NB4 (cell line): ENCODE measurements at regions not wholly inside any gene's neighbourhood (a gene's known extent, or its start where the extent isn't known, plus 50 kb on each side); places are given as distances from the start of the nearest gene placed in this dataset.
A peak's percentile ranks its signal among the peaks of the same experiment; 100 is the strongest.

Experiments
- DNase-seq: peaks from one replicate; pipeline ENCODE4 v3.0.0; 2010; ENCODE audit warnings: low read depth
- H3K4me3 ChIP-seq: one replicate; pipeline ENCODE4 v1.5.1; 2011; ENCODE audit warnings: mild to moderate bottlenecking, low read depth, low read length, moderate library complexity
- MYC ChIP-seq: IDR thresholded peaks from 2 replicates; pipeline ENCODE4 v1.6.1; 2011; ENCODE audit warnings: low read depth, low read length
- POLR2A ChIP-seq: IDR thresholded peaks from 2 replicates; pipeline ENCODE4 v1.6.1; 2011; ENCODE audit warnings: mild to moderate bottlenecking; ENCODE audit not compliant: insufficient read length; ENCODE audit errors: extremely low read depth
- TF ChIP-seq, protein P1 (sequence below): IDR thresholded peaks from one replicate; pipeline ENCODE4 v1.5.1; 2012; ENCODE audit warnings: low read depth, low read length
- TF ChIP-seq, protein P2 (sequence below): IDR thresholded peaks from 2 replicates; pipeline ENCODE4 v1.6.1; 2011; ENCODE audit warnings: low read depth, low read length

DNA sequence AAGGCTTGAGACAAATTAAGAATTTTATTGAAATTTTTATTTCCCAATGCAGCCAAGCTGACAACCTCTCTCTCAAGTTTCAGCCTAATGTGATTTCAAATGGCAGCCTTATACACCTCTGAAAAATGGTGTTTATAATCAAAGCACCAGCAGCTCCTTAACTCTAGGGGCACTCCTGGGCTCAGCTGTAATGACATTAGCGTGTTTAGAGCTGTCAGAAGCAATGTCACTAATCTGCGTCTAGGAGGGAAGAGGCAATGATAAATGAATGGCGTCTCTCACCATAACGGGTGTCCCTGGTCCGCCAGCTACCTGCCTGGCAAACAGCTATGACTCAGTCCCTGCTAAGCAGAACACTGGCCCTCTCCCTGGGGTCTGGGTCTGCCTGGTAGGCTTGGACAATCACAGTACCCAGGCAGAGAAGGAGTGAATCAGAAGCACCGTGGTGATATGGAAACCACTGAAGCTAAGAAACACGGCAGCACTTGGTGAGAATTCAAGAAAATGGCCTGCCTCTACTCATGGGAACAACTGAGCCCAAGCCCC, 131.8 kb upstream of the VSTM2B start:
- DNase-seq: no peak
- no peak for TF ChIP-seq MYC
- TF ChIP-seq, protein P1, sequence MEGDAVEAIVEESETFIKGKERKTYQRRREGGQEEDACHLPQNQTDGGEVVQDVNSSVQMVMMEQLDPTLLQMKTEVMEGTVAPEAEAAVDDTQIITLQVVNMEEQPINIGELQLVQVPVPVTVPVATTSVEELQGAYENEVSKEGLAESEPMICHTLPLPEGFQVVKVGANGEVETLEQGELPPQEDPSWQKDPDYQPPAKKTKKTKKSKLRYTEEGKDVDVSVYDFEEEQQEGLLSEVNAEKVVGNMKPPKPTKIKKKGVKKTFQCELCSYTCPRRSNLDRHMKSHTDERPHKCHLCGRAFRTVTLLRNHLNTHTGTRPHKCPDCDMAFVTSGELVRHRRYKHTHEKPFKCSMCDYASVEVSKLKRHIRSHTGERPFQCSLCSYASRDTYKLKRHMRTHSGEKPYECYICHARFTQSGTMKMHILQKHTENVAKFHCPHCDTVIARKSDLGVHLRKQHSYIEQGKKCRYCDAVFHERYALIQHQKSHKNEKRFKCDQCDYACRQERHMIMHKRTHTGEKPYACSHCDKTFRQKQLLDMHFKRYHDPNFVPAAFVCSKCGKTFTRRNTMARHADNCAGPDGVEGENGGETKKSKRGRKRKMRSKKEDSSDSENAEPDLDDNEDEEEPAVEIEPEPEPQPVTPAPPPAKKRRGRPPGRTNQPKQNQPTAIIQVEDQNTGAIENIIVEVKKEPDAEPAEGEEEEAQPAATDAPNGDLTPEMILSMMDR: no peak
- H3K4me3 ChIP-seq: no peak overlapping the region

DNA sequence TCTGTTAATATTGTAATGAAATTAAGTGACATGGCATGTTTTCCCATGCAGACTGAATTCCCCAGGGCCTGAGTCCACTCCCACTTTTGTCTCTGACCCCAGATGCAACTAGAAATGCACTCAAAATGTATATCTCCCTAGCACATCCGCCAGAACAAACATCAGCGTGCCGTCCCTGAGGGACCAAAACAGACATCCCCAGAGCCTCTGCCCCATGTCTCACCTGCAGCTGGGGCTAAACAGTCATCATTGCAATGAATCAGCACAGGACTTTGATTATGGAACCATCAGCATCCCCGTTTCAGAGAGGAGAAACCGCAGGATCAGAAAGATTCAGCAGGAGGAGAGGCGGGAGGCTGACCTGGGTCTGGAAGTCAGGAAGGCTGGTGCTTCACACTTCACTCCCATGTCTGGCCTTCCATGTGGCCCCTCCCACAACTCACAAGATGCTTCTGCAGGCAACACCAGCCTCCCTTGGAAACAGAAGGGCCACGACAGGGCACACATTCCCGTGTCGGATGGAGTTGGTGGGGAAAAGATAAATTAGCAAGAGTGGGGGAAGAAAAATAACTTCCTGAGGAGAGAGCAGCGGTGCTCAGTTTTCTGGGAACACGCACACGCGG, 130.6 kb upstream of the VSTM2B start:
- no peak for DNase-seq
- TF ChIP-seq, protein P1: no peak
- no peak for TF ChIP-seq POLR2A
- no peak for TF ChIP-seq MYC
- TF ChIP-seq, protein P2, sequence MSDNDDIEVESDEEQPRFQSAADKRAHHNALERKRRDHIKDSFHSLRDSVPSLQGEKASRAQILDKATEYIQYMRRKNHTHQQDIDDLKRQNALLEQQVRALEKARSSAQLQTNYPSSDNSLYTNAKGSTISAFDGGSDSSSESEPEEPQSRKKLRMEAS: no peak
- H3K4me3 ChIP-seq: no peak overlapping the region

DNA sequence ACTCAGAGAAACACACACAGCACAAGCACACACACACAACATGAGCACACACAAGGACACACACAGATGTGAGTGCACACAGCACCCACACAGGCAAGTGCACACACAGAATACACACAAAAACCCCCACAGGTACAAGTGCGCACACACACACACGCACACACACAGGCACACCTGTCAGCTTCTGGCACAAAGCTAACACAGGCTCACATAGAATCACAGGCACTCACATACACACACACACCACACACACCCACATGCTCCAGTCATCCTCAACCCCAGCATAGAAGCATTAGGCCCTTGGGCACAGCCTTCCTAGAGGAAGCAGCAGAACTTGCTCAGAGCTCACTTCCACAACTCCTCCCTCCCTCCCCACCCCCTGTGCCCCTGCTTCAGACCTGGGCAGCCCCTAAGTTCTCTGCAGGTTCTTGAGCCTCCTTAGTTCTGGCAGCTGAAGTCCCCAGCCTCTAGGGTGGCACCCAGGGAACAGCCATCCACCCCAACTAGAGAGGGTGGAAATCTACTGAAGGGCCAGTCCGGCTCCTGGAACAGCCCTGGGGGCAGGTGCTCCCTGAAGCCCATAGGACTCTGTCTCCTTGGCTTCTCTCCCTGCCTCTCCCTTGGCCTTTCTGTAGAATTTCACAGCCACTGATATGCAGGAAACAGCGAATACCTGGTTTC, 129.9 kb upstream of the VSTM2B start:
- TF ChIP-seq MYC: no peak
- no peak overlapping the region for H3K4me3 ChIP-seq
- DNase-seq: no peak

DNA sequence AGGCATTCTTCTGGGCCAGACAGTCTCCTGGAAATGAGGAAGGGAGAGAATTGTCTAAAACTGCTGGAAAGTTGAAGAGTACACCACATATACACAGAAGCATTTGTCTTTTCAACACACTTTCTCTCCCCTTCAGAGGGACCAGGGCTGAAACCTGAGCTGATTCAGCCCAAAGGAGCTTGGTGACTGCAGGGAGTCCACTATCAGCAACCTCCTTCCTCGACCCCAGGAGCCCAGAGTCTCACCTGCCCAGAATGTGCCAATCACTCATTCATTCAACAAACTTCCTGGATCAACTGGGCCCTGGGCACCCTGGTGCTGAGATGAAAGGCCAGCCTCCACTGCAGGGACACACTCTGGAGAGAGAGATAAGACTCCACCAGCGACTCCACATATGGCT, 128.9 kb upstream of the VSTM2B start:
- H3K4me3 ChIP-seq: no peak overlapping the region
- TF ChIP-seq MYC: no peak
- TF ChIP-seq, protein P2: no peak
- DNase-seq: no peak

DNA sequence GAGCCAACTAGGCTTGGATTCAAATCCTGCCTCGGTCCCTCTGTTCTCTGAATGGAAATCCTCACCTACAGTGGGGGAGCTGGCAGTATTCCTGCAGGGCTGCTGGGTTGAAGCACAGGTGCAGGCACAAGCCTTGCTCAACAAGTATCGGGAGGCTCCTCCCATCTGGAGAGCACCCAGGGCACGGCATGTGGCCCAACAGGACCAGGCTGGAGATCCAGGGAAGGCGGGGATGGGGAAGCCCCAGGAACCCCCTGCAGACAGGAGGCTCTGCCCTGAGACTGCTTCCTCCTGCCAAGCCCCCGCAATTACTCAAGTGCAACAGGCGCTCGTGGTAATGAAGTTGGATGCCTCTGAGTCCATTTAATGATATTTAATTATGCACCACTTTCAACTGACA, 128.0 kb upstream of the VSTM2B start:
- peak; percentile 2 for DNase-seq
- no peak overlapping the region for H3K4me3 ChIP-seq
- TF ChIP-seq, protein P2: no peak
- TF ChIP-seq POLR2A: no peak
- no peak for TF ChIP-seq MYC
- TF ChIP-seq, protein P1: no peak

DNA sequence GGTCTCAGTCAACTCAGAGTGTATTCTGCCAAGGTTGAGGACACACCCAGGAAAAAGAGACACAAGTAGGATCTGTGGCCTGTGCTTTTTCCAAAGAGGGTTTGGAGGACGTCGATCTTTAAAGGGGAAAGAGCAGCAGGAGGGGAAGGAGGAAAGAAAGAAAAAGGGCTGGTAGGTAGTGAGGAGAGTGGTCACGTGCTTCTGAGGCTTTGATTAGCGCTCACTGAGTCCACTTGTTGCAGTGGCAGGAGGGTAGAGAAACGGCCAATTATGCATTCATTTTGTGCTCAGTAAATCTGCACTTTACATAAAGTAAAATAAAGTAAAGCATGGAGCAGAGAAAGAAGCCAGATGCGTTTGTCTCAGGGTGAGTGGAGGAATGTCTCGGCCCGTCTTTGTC, 126.0 kb upstream of the VSTM2B start:
- DNase-seq: no peak
- no peak overlapping the region for H3K4me3 ChIP-seq
- TF ChIP-seq, protein P2: no peak
- TF ChIP-seq, protein P1: no peak
- TF ChIP-seq MYC: no peak
- TF ChIP-seq POLR2A: no peak

DNA sequence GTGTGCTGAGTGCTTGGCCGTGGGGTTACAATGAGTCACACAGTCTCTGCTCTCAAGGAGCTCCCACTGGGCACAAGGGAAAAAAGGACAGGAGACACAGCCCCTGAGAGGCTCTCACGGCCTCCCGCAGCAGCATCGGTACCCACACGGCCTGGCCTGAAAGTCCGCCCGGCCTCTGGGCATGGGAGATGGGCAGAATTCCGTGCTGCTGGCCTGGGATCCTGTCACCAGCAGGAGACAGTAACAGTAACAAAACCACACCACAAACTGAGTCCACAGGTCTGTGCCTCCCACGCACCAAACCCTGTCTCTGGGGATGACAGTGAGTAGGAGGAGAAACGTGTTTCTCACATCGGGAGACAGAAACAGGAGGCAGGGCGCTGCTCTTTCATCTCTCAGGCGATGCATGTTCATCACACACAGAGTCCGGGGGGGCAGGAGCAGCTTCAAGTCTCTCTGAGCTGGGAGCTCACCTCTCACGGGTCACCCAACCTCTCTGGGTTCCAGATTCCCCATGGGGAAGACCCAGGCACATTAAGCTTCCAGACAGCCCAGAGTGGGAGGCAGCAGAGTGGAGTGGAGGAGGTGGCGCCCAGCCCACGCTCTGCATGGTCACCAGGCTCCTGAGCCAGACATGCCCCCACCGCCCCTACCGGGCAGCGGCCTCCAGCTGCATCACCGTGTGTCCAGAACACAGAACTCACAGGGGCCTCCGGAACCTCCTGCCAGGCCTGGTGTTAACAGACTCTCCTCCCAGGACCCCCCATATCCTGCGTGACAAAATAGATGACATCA, 124.7 kb upstream of the VSTM2B start:
- H3K4me3 ChIP-seq: no peak overlapping the region
- DNase-seq: peak; percentile 40
- TF ChIP-seq, protein P2: no peak
- TF ChIP-seq, protein P1: no peak
